Stimulated activated naive B cell treated with anti-CD40 and anti-IgM and Interleukin-4, amounts not matched to agents 10 μg/mL and 1 μg/mL and 100 μg/mL, for 72 hours (primary cell): ENCODE measurements at regions not wholly inside any gene's neighbourhood (a gene's known extent, or its start where the extent isn't known, plus 50 kb on each side); places are given as distances from the start of the nearest gene placed in this dataset.
"Not testable (repeated sequence)": the region's sequence is repeated elsewhere in the genome, so short reads cannot be mapped to it uniquely, and the experiment has no call there.

Experiments used
- ATAC-seq, 2 donors: fragments of 150-1000 bp; cut with Tn5 transposase; replicated peaks; 2 replicates each; pipeline ENCODE4 v1.10.0; 2021; ENCODE audit warnings: moderate library complexity in 1 of 2
- DNase-seq: peaks from one replicate; pipeline ENCODE4 v3.0.0; 2021
- H3K27ac Mint-ChIP-seq: one replicate; pipeline ENCODE4 v1.8.0; 2022; ENCODE audit warnings: mild to moderate bottlenecking, mixed read lengths
- H3K27me3 Mint-ChIP-seq, 2 donors: one replicate each; pipeline ENCODE4 v1.8.0; 2022; ENCODE audit warnings: mixed read lengths in 2 of 2
- H3K36me3 Mint-ChIP-seq, 2 donors: one replicate each; pipeline ENCODE4 v1.8.0; 2022; ENCODE audit warnings: mixed read lengths in 2 of 2, mild to moderate bottlenecking in 1 of 2
- H3K4me1 Mint-ChIP-seq, 2 donors: one replicate each; pipeline ENCODE4 v1.8.0; 2022; ENCODE audit warnings: mixed read lengths in 2 of 2, mild to moderate bottlenecking in 1 of 2
- H3K4me3 Mint-ChIP-seq, 2 donors: one replicate each; pipeline ENCODE4 v1.8.0; 2022; ENCODE audit warnings: mild to moderate bottlenecking in 2 of 2, mixed read lengths in 2 of 2, moderate library complexity in 1 of 2
- H3K9me3 Mint-ChIP-seq, 2 donors: one replicate each; pipeline ENCODE4 v1.8.0; 2022; ENCODE audit warnings: mixed read lengths in 2 of 2, mild to moderate bottlenecking in 1 of 2

DNA sequence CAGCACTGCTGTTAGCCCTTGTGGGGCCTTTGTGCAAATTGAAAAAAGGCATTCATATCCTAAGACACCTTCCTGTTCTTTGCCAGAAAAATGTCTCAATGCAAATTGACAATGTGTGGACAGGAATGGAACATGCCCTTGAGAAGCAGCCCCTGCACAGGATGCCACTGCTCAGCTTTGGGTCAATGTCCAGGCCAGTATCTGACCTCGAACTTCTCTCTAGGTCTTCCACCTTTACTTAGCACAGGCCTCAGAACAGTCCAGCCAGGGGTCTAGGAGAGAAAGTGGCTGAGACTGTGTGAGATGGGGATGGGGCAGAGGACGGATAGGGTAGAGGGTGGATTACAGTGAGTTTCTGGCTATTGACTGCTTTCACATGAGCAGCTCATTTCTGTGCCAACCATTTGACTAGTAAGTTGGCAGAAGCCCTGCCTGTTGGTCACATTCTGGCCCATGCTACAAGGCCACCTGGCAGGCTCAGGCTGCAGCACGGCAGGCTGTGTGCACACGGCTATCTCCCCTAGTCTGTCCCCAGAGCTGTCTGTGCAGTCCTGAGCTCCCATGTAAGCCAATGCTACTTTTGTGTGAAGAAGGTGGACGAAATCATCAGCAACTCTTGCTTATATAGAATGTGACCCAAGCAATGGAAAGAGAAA is 254.5 kb upstream of the PLGLB1 start:
- H3K36me3 Mint-ChIP-seq, DNase-seq: not testable (repeated sequence)

DNA sequence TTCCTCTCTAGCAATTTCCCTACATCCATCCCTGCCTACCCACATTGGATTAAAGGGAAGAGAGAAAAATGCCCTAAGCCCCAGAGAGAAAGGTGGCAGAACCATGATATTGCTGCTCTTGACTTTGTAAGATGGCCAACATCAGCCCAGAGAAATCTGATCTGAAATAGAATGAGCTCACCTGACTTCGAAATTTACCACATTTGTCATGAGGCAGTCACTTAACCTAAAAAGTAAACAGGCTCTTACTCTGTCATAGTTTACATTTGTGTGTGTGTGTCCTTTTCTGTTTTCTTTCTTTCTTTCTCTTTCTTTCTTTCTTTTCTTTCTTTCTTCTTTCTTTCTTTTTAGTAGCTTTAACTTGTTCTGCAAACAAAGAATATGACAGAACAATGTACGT is 255.0 kb upstream of the PLGLB1 start:
- ATAC-seq, DNase-seq, H3K9me3 Mint-ChIP-seq, H3K27ac Mint-ChIP-seq, H3K4me1 Mint-ChIP-seq, H3K36me3 Mint-ChIP-seq, H3K4me3 Mint-ChIP-seq, H3K27me3 Mint-ChIP-seq: not testable (repeated sequence)

More for the DNA sequence above, 254.5 kb upstream of the PLGLB1 start:
- not testable (repeated sequence) for ATAC-seq, H3K27ac Mint-ChIP-seq, H3K9me3 Mint-ChIP-seq, H3K4me1 Mint-ChIP-seq, H3K27me3 Mint-ChIP-seq, H3K4me3 Mint-ChIP-seq

DNA sequence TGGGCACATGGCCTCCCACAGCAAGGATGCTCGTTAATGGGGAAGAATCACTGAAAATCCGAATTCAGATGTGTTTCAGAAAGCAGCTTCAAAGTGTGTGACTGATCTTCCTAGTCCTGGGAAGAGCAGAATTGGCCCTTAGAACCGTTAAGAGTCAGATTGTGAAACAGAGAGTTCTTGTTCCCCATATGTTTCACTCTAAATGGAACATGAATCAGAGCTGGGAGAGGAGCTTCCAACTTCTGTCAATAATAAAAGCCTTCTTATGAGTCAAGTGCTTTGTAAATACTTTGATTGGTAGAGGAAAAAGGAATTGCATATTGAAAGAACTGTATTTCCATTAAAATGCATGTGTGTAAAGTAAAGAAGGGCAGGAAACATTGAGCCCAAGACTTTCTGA is 256.1 kb upstream of the PLGLB1 start:
- H3K36me3 Mint-ChIP-seq, H3K27me3 Mint-ChIP-seq, ATAC-seq, H3K4me1 Mint-ChIP-seq, H3K9me3 Mint-ChIP-seq, H3K27ac Mint-ChIP-seq, DNase-seq, H3K4me3 Mint-ChIP-seq: not testable (repeated sequence)

DNA sequence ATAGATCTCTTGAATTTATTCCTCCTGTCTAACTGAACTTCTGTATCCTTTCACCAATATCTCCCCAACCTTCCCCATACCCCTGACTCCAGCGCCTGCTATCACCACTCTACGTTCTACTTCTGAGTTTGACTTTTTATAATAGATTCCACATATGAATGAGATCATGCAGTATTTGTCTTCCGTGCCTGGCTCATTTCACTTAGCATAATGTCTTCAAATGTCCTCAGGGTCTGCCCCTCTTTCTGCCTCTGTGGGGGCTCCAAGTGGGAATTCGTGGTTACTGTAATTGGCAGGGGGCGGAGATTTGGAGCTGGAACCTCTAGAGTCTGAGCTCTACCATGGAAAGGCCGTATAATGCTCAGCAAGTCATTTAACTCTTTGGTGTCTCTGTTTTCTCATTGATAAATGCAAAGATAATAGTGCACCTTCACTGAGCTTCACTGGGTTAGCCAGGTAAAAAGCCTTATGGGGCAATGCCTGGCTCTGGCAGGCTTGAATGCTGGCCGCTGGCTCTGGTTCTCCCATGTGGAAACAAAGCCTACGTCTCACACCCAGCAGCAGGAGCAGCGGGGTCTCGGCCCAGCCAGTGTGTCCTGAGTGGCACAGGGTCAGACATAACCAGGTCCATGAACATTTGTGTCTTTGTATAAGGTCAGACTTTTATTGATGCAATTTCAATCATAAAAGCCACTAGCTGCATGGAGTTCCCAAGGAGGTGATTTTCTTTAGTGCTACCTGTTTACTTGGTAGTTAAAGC is 259.1 kb upstream of the PLGLB1 start:
- H3K4me3 Mint-ChIP-seq, H3K27ac Mint-ChIP-seq, H3K36me3 Mint-ChIP-seq, ATAC-seq, H3K4me1 Mint-ChIP-seq, H3K9me3 Mint-ChIP-seq, H3K27me3 Mint-ChIP-seq, DNase-seq: not testable (repeated sequence)

DNA sequence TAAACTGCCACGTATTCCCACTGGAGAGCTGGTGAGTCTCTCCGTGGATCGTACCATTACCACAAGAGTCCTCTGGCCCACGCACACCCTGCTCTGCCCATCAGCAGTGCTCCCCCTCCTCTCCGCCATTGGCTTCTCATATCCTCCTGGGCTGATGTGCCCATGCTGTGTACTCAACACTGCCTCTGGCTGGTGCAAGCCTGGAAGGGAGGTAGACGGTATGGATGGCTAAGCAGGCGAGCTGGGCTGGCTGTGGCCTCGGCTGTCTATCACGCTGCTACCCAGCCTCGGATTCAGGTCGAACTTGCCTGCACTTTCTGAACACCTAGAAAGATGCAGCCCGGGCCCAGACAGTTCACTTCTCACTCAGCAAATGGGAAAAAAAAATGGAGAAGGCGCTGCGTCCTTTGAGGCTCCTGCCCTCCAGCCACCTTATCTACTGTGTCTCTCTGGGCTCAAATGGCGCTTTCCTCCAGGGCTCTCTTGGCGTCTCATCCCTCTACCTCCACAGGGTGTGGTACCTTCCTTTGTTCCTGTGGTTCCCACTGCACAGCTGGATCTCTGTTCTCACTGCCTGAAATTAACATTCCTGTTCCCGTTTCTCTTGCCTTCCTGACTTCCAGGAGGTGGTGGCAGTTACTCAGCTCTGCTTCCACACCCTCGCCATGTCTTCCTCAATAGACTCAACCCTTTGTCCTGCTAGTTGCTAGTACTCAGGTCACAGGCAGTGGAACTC is 262.3 kb upstream of the PLGLB1 start:
- ATAC-seq, H3K4me3 Mint-ChIP-seq, DNase-seq, H3K27me3 Mint-ChIP-seq, H3K4me1 Mint-ChIP-seq, H3K9me3 Mint-ChIP-seq, H3K36me3 Mint-ChIP-seq, H3K27ac Mint-ChIP-seq: not testable (repeated sequence)

DNA sequence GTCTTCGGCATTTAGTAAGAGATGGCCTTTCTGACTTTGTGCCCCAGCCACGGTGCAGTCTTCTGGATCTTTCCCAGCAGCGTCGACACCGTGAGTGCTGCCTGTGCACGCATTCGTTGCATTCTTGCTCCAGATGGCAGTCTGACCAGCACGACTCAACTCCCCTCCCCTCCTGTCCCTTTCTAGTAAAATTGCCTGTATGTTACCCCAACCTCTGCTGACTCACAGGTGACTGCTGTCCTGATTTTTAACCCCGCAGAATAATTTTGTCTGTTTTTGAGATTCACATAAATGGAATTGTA is 262.8 kb upstream of the PLGLB1 start:
- not testable (repeated sequence) for H3K9me3 Mint-ChIP-seq, H3K36me3 Mint-ChIP-seq, H3K4me3 Mint-ChIP-seq, DNase-seq, ATAC-seq, H3K27me3 Mint-ChIP-seq, H3K27ac Mint-ChIP-seq, H3K4me1 Mint-ChIP-seq

DNA sequence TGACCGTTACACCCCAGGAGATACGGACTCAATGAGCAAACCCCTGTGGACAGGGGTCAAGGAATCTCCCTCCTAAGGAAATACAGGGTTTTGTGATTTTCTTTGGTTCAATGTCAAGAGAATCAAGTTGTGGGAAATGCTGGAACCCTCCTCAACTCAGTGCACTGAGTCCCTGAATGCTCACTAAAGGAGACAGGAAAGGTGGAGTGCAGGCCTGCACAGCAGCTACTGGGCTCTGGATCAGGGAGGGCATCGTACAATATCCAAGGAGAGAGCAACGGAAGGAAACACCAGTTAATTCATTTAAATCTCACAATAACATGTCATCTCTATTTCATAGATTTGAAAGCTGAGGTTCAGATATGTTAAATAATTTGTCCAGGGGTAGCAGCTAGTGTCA is 263.5 kb upstream of the PLGLB1 start:
- not testable (repeated sequence) for H3K9me3 Mint-ChIP-seq, H3K27me3 Mint-ChIP-seq, H3K4me3 Mint-ChIP-seq, H3K27ac Mint-ChIP-seq, DNase-seq, H3K36me3 Mint-ChIP-seq, ATAC-seq, H3K4me1 Mint-ChIP-seq

DNA sequence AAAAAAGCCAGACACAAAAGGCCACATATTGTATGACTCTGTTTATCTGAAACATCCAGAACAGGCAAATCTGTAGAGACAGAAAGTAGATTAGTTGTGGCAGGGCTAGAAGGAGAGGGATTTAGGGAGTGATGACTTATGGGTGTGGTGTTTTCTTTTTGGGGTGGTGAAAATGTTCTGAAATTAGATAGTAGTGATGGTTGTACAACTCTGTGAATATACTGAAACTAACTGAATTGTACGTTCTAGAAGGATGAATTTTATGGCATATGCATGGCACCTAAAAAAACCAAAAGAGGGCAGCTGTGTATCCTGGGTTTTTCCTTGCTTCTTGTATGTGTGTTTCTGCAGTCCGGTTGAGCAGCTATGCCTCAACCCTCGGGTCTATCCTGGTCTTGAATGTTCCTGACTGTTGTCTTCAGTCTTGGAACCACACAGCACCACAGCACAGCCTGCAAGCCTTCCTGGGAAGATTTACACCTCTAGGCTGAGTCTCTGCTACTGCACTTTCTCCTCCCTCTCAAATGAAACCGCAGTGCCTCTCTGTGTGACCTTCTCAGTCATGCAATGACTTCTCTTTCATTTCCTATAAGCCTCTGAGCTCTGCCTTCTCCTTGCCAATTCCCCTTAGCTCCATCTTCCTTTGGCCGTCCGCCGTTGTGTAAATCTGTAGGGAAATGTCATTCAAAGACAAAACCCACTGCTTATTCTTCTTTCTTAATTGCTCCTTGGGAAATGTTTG is 269.1 kb upstream of the PLGLB1 start:
- H3K27ac Mint-ChIP-seq, DNase-seq, H3K9me3 Mint-ChIP-seq, H3K4me1 Mint-ChIP-seq, H3K36me3 Mint-ChIP-seq, H3K27me3 Mint-ChIP-seq: not testable (repeated sequence)
- ATAC-seq = peak; percentile 98 to 99
- H3K4me3 Mint-ChIP-seq = peak overlapping the region in 1 of 2 donors; percentile 40

DNA sequence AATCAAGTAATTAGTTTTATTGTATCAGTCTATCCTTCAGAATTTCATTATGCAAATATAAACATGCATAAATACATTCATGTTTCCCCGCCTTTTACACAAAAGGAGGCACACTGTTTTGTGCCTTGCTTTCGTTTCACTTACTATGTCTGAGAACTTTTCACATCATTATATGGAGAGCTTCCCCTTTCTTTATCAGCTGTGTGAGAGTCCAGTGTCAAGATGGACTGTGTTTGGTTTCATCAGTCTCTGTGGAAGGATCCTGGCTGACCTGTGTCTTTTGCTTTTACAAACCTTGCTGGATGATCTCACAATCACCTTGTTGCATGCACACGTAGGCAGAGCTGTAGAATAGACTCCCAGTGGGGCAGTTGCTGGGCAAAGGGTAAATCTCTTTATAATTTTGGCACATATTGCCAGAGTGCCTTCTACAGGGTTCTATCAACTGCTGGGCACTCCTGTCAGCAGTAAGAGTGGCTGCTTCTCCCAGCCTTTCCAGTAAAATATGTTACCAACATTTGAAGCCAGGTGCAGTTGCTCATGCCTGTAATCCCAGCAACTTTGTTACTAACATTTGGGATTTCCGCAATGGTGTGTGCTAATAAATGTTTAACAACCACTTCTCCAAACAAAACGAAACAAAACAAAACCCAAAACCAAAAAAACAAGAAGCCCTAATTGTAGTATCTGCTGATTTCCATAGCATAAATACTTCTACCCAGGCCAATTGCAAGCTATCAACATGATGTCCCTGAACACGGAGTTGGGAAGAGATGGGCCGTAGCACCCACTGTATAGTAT is 270.0 kb upstream of the PLGLB1 start:
- not testable (repeated sequence) for H3K9me3 Mint-ChIP-seq, H3K27ac Mint-ChIP-seq, H3K27me3 Mint-ChIP-seq, H3K36me3 Mint-ChIP-seq, DNase-seq, H3K4me1 Mint-ChIP-seq
- ATAC-seq = peak; percentile 75 to 80
- peak overlapping the region; percentile 17 to 40 for H3K4me3 Mint-ChIP-seq

DNA sequence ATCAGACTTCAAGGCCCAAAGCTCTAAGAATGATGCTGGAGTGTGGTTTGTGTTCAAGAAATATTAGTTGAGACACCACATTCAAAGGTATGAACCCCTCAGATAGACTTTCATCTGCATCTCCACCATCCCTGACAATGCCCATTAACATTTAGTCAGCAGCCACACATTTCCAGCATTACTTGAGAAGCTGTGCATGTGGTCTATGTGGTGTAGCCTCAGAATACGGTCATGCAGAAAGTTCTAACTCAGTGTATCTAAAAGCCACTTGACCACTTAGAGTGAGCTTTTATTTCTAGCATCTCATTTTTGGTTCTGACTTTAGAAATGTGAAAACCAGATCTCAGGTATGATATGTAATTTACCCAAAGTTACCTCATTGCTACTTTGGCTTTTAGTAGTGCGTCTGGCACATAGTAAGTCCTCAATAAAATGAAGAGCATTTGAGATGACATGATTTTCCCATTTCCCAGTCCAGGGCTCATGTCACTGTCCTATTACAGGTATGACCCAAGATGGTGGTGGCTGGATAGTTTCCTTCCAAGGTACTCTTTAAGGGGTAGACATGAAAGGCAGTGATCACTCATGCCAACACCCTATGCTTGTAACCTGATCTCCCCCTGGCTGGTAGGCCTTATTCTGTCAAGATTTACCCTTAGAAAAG is 272.4 kb upstream of the PLGLB1 start:
- not testable (repeated sequence) for H3K4me3 Mint-ChIP-seq, H3K36me3 Mint-ChIP-seq, ATAC-seq, H3K9me3 Mint-ChIP-seq, H3K27ac Mint-ChIP-seq, DNase-seq, H3K27me3 Mint-ChIP-seq, H3K4me1 Mint-ChIP-seq

DNA sequence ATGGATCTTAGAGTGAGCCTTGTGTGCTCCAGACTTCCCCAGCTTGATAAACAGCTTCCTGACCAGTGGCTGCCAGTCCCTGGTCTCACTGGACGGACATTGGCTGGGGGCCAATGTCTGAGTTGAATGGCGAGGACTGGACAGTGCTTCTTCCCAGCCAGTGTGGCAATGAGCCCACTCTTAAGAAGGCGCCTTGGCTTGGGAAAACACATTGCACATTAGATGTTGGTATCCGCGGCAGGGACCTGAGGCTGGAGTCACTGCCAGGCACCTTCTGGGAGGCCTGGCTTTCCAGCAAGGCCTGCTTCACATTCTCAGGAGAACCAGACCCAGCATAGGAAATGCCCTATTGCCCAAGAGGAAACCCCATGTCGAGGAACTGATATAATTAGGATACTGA is 273.5 kb upstream of the PLGLB1 start:
- not testable (repeated sequence) for H3K27ac Mint-ChIP-seq, H3K27me3 Mint-ChIP-seq, H3K9me3 Mint-ChIP-seq, H3K4me3 Mint-ChIP-seq, ATAC-seq, H3K36me3 Mint-ChIP-seq, DNase-seq, H3K4me1 Mint-ChIP-seq

DNA sequence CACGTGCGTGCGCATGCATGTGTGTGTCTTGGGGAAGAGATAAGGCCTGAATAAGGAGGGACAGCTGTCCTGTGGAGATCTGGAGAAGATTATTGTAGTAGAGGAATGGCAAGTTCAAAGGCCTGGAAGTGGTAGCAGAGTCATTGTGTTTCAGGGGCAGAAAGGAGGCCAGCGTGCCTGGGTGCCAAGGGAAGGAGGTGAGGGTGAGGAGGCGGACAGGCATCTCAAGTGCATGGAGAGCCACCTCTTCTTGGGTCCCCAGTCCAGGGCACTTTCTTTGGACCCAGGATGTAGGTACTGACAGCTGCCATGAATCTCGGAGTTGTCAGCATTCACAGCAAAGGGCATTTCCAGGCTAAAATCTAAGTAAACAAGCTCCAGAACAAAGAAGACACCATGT is 279.7 kb upstream of the PLGLB1 start:
- not testable (repeated sequence) for H3K9me3 Mint-ChIP-seq, H3K4me1 Mint-ChIP-seq, H3K36me3 Mint-ChIP-seq, H3K27ac Mint-ChIP-seq, H3K4me3 Mint-ChIP-seq, ATAC-seq, DNase-seq, H3K27me3 Mint-ChIP-seq

DNA sequence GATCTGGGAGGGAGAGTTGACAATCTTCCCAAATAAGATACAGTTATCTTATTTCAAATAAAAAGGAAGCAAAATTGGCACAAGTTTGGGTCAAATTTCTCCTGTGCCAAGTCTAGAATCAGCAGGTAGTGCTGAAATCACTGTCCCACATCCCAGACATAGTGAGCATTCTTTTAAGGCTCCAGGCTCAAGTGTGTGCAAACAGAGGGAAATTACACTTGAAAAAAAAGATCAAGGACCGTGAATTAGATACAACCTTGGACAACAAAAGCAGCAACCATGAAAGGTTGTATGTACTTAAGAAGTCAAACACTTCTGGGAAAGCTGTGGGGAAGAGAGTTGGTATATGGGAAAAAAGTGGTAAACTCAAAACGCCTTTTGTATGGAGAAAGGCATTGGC is 280.2 kb upstream of the PLGLB1 start:
- H3K27me3 Mint-ChIP-seq, H3K4me1 Mint-ChIP-seq, DNase-seq, H3K27ac Mint-ChIP-seq, ATAC-seq, H3K4me3 Mint-ChIP-seq, H3K36me3 Mint-ChIP-seq, H3K9me3 Mint-ChIP-seq: not testable (repeated sequence)
